SW 1271 (cell line): ENCODE measurements at regions not wholly inside any gene's neighbourhood (a gene's known extent, or its start where the extent isn't known, plus 50 kb on each side); places are given as distances from the start of the nearest gene placed in this dataset.
"Not testable (repeated sequence)": the region's sequence is repeated elsewhere in the genome, so short reads cannot be mapped to it uniquely, and the experiment has no call there.

Source experiments
- DNase-seq, 2 experiments: peaks; one replicate each; lab custom pipeline; 2025; lab: John Stamatoyannopoulos, UW

GRCh38 chr10:121303287-121303890 is 294.9 kb downstream of the FGFR2 start:
- no peak for DNase-seq

GRCh38 chr10:121305066-121305465 is 293.2 kb downstream of the FGFR2 start:
- no peak for DNase-seq

GRCh38 chr10:121306159-121306673 is 292.0 kb downstream of the FGFR2 start:
- no peak for DNase-seq

GRCh38 chr10:121307411-121307980 is 290.7 kb downstream of the FGFR2 start:
- no peak for DNase-seq

GRCh38 chr10:121308020-121308419 is 290.2 kb downstream of the FGFR2 start:
- DNase-seq: no peak

GRCh38 chr10:121309164-121309563 is 289.1 kb downstream of the FGFR2 start:
- DNase-seq: no peak

- DNase-seq: no peak
Observed at GRCh38 chr10:121310151-121310711, 288.0 kb downstream of the FGFR2 start.

- no peak for DNase-seq
Observed at GRCh38 chr10:121311812-121312443, 286.3 kb downstream of the FGFR2 start.

- DNase-seq: no peak
Observed at GRCh38 chr10:121312587-121312986, 285.7 kb downstream of the FGFR2 start.

GRCh38 chr10:121313119-121313875 is 284.9 kb downstream of the FGFR2 start:
- DNase-seq: no peak

- DNase-seq: no peak
Observed at GRCh38 chr10:121316432-121316831, 281.8 kb downstream of the FGFR2 start.

- no peak for DNase-seq
Observed at GRCh38 chr10:121317374-121317773, 280.9 kb downstream of the FGFR2 start.

- DNase-seq: no peak
Observed at GRCh38 chr10:121322046-121322445, 276.2 kb downstream of the FGFR2 start.

- no peak for DNase-seq
Observed at GRCh38 chr10:121322776-121323175, 275.5 kb downstream of the FGFR2 start.

- no peak for DNase-seq
Observed at GRCh38 chr10:121323443-121323842, 274.8 kb downstream of the FGFR2 start.

- DNase-seq: no peak
Observed at GRCh38 chr10:121324678-121325213, 273.5 kb downstream of the FGFR2 start.

GRCh38 chr10:121325490-121326231 is 272.6 kb downstream of the FGFR2 start:
- DNase-seq: no peak

- DNase-seq: no peak
Observed at GRCh38 chr10:121326905-121327304, 271.3 kb downstream of the FGFR2 start.

GRCh38 chr10:121327727-121328126 is 270.5 kb downstream of the FGFR2 start:
- DNase-seq: no peak

GRCh38 chr10:121329631-121330030 is 268.6 kb downstream of the FGFR2 start:
- not testable (repeated sequence) for DNase-seq

- no peak for DNase-seq
Observed at GRCh38 chr10:121330563-121330962, 267.7 kb downstream of the FGFR2 start.
